ENCODE measurements at regions not wholly inside any gene's neighbourhood (a gene's known extent, or its start where the extent isn't known, plus 50 kb on each side); places are given as distances from the start of the nearest gene placed in this dataset.

GRCh38 chr19:27745978-27746542 lies 1466.9 kb downstream of the UQCRFS1 start:
- Mint-ChIP-seq H3K4me3 (no peak overlapping the region), H3K4me1 (ENCODE audit: low read depth) (peaks cover 4% of the 10 kb centered on the region), H3K27me3 (no peaks in the 10 kb centered on the region), H3K36me3 (peaks cover 35% of the 10 kb centered on the region), H3K9me3 (ENCODE audit: low read depth) (peaks cover 26% of the 10 kb centered on the region), H3K27ac (no peak overlapping the region)

- Mint-ChIP-seq H3K4me1 (ENCODE audit: low read depth) (peaks cover 4% of the 10 kb centered on the region), H3K27ac (no peak overlapping the region), H3K9me3 (ENCODE audit: low read depth) (peaks cover 28% of the 10 kb centered on the region), H3K27me3 (no peaks in the 10 kb centered on the region), H3K4me3 (no peak overlapping the region), H3K36me3 (peaks cover 40% of the 10 kb centered on the region)
Observed at GRCh38 chr19:27744926-27745768, 1467.8 kb downstream of the UQCRFS1 start.

GRCh38 chr19:27742041-27742440 lies 1470.9 kb downstream of the UQCRFS1 start:
- peaks cover 3% of the 10 kb centered on the region for H3K4me1 Mint-ChIP-seq (ENCODE audit: low read depth)
- H3K36me3 Mint-ChIP-seq = peaks cover 59% of the 10 kb centered on the region
- H3K27ac Mint-ChIP-seq = no peak overlapping the region

DNA sequence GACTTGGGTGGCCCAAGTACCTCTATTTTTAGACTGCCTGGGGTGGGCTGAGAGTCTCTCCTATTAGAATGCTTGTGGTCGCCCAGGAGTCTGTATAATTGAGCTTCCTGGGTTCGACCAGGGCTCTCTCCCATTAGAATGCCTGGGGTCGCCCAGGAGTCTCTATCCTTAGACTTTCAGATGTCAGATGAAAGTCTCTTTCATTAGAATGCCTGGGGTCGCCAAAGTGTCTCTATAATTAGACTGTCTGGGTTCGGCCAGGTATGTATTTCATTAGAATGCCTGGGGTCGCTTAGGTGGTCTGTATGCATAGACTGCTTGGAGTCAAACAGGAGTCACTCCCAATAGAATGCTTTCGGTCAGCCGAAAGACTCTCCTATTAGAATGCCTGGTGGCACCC lies 1471.7 kb downstream of the UQCRFS1 start:
- H3K4me1 Mint-ChIP-seq (ENCODE audit: low read depth) = peaks cover 3% of the 10 kb centered on the region
- H3K27me3 Mint-ChIP-seq = no peaks in the 10 kb centered on the region
- H3K27ac Mint-ChIP-seq = no peak overlapping the region
- peaks cover 67% of the 10 kb centered on the region for H3K36me3 Mint-ChIP-seq
- H3K9me3 Mint-ChIP-seq (ENCODE audit: low read depth) = peaks cover 38% of the 10 kb centered on the region
- no peak overlapping the region for H3K4me3 Mint-ChIP-seq

More at GRCh38 chr19:27742041-27742440, 1470.9 kb downstream of the UQCRFS1 start:
- H3K27me3 Mint-ChIP-seq = no peaks in the 10 kb centered on the region
- peaks cover 32% of the 10 kb centered on the region for H3K9me3 Mint-ChIP-seq (ENCODE audit: low read depth)
- H3K4me3 Mint-ChIP-seq = no peak overlapping the region

- Mint-ChIP-seq H3K27ac (no peak overlapping the region), H3K4me1 (ENCODE audit: low read depth) (no peaks in the 10 kb centered on the region), H3K4me3 (no peak overlapping the region), H3K9me3 (ENCODE audit: low read depth) (peaks cover 38% of the 10 kb centered on the region), H3K36me3 (peaks cover 63% of the 10 kb centered on the region), H3K27me3 (no peaks in the 10 kb centered on the region)
Observed at GRCh38 chr19:27740396-27740795, 1472.6 kb downstream of the UQCRFS1 start.

- Mint-ChIP-seq H3K4me3 (no peak overlapping the region), H3K9me3 (ENCODE audit: low read depth) (peaks cover 46% of the 10 kb centered on the region), H3K27me3 (no peaks in the 10 kb centered on the region), H3K4me1 (ENCODE audit: low read depth) (no peaks in the 10 kb centered on the region), H3K36me3 (peaks cover 64% of the 10 kb centered on the region), H3K27ac (no peak overlapping the region)
Observed at GRCh38 chr19:27738569-27739193, 1474.3 kb downstream of the UQCRFS1 start.

- peaks cover 76% of the 10 kb centered on the region for H3K36me3 Mint-ChIP-seq
- H3K4me1 Mint-ChIP-seq (ENCODE audit: low read depth) = no peaks in the 10 kb centered on the region
- H3K9me3 Mint-ChIP-seq (ENCODE audit: low read depth) = peaks cover 42% of the 10 kb centered on the region
- H3K27me3 Mint-ChIP-seq = no peaks in the 10 kb centered on the region
- no peak overlapping the region for H3K27ac Mint-ChIP-seq
- no peak overlapping the region for H3K4me3 Mint-ChIP-seq
Observed at GRCh38 chr19:27736225-27736624, 1476.7 kb downstream of the UQCRFS1 start.

GRCh38 chr19:27735314-27735713 lies 1477.6 kb downstream of the UQCRFS1 start:
- H3K4me1 Mint-ChIP-seq (ENCODE audit: low read depth) = no peaks in the 10 kb centered on the region
- no peak overlapping the region for H3K27ac Mint-ChIP-seq
- H3K36me3 Mint-ChIP-seq = peaks cover 72% of the 10 kb centered on the region
- no peak overlapping the region for H3K4me3 Mint-ChIP-seq
- H3K27me3 Mint-ChIP-seq = no peaks in the 10 kb centered on the region
- peaks cover 42% of the 10 kb centered on the region for H3K9me3 Mint-ChIP-seq (ENCODE audit: low read depth)

DNA sequence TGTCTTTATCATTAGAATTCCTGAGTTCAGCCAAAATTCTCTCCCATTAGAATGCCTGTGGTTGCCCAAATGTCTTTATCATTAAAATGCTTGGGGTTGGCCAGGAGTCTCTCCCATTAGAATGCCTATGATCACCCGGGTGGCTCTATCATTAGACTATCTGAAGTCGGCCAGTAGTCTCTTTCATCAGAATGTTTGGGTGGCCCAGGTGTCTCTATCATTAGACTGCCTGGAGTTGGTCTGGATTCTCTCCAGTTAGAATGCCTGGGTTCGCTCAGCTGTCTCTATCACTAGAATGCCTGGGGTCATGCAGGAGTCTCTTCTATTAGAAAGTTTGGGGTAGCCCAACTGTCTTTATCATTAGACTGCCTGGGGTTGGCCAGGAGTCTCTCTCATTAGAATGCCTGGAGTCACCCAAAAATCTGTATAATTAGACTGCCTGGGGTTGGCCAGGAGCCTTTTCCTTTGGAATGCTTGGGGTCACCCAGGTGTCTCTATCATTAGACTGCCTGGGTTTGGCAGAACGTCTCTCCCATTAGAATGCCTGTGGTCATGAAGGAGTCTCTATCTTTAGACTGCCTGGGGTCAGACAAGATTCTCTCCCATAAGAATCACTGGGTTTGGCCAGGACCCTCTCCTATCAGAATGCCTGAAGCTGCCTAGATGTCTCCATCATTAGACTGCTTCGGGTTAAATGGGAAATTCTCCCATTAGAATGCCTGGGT lies 1478.3 kb downstream of the UQCRFS1 start:
- H3K4me3 Mint-ChIP-seq = no peak overlapping the region
- H3K27ac Mint-ChIP-seq = no peak overlapping the region
- H3K9me3 Mint-ChIP-seq (ENCODE audit: low read depth) = peaks cover 36% of the 10 kb centered on the region
- no peaks in the 10 kb centered on the region for H3K4me1 Mint-ChIP-seq (ENCODE audit: low read depth)
- peaks cover 65% of the 10 kb centered on the region for H3K36me3 Mint-ChIP-seq
- no peaks in the 10 kb centered on the region for H3K27me3 Mint-ChIP-seq

GRCh38 chr19:27733551-27734266 lies 1479.2 kb downstream of the UQCRFS1 start:
- no peaks in the 10 kb centered on the region for H3K4me1 Mint-ChIP-seq (ENCODE audit: low read depth)
- H3K27me3 Mint-ChIP-seq = no peaks in the 10 kb centered on the region
- H3K27ac Mint-ChIP-seq = no peak overlapping the region
- H3K4me3 Mint-ChIP-seq = no peak overlapping the region
- peaks cover 56% of the 10 kb centered on the region for H3K36me3 Mint-ChIP-seq
- peaks cover 30% of the 10 kb centered on the region for H3K9me3 Mint-ChIP-seq (ENCODE audit: low read depth)

DNA sequence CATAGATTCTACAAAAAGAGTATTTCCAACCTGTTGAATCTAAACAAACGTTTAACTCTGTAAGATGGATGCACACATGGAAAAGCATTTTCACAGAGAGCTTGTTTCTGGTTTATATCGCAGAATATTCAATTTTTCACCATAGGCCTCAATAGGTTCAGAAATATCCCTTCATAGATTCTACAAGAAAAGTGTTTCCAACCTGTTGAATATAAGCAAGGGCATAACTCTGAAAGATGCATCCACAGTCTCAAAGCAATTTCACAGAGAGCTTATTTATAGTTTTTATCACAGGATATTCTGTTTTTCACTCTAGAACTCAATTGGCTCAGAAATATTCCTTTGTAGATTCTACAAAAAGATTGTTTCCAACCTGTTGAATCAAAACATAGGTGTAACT lies 1483.6 kb downstream of the UQCRFS1 start:
- Mint-ChIP-seq H3K27ac (no peak overlapping the region), H3K4me1 (ENCODE audit: low read depth) (no peaks in the 10 kb centered on the region), H3K36me3 (peaks cover 31% of the 10 kb centered on the region), H3K9me3 (ENCODE audit: low read depth) (peaks cover 19% of the 10 kb centered on the region), H3K4me3 (no peak overlapping the region), H3K27me3 (no peaks in the 10 kb centered on the region)

DNA sequence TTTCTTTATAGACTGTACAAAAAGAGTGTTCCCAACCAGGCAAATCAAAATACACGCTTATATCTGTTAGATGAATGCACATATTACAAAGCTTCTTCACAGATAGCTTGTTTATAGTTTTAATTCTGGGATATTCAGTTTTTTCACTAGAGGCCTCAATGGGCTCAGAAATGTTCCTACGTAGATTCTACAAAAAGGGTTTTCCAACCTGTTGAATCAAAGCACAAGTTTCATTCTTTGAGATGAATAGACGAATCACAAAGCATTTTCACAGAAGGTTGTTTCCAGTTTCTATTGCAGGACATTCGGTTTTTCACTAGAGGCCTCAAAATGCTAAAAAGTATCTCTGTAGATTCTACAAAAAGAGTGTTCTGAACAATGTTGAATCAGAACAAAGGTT lies 1490.3 kb downstream of the UQCRFS1 start:
- Mint-ChIP-seq H3K27me3 (no peaks in the 10 kb centered on the region), H3K36me3 (peaks cover 12% of the 10 kb centered on the region), H3K4me1 (ENCODE audit: low read depth) (no peaks in the 10 kb centered on the region), H3K9me3 (ENCODE audit: low read depth) (peaks cover 33% of the 10 kb centered on the region), H3K27ac (no peak overlapping the region), H3K4me3 (no peak overlapping the region)

DNA sequence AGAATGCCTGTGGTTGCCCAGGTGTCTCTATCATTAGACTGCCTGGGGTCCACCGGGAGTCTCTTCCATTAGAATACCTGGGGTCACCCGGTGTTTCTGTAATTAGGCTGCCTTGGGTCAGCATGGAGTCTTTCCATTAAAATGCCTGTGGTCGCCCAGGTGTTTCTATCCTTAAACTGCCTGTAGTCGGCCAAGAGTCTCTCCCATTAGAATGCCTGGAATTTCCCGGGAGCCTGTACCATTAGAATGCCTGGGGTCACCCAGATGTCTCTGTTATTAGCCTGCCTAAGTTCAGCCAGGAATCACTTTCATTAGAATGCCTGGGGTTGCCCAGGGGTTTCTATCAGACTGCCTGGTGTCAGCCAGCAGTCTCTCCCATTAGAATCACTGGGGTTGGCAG lies 1492.8 kb downstream of the UQCRFS1 start:
- Mint-ChIP-seq H3K4me1 (ENCODE audit: low read depth) (no peaks in the 10 kb centered on the region), H3K36me3 (peaks cover 11% of the 10 kb centered on the region), H3K9me3 (ENCODE audit: low read depth) (peaks cover 40% of the 10 kb centered on the region), H3K27me3 (no peaks in the 10 kb centered on the region), H3K27ac (no peak overlapping the region), H3K4me3 (no peak overlapping the region)

DNA sequence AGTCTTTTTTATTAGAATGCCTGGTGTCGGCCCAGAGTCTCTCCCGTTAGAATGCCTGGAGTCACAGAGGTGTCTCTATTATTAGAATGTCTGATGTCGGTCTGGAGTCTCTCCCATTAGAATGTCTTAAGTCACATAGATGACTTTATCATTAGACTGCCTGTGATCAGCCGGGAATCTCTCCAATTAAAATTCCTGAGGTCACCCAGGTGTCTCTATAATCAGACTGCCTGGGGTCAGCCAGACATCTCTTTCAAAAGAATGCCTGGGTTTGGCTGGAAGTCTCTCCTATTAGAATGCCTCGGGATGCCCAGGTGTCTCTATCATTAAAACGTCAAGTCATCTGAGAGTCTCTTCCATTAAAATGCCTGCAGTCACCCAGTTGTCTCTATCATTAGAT lies 1493.9 kb downstream of the UQCRFS1 start:
- H3K27ac Mint-ChIP-seq = no peak overlapping the region
- H3K27me3 Mint-ChIP-seq = no peaks in the 10 kb centered on the region
- no peak overlapping the region for H3K4me3 Mint-ChIP-seq
- H3K9me3 Mint-ChIP-seq (ENCODE audit: low read depth) = peaks cover 42% of the 10 kb centered on the region
- H3K4me1 Mint-ChIP-seq (ENCODE audit: low read depth) = no peaks in the 10 kb centered on the region
- peaks cover 8% of the 10 kb centered on the region for H3K36me3 Mint-ChIP-seq

Data from activated naive CD8-positive, alpha-beta T cell (primary cell).